NCI-H69 (cell line): ENCODE measurements at regions not wholly inside any gene's neighbourhood (a gene's known extent, or its start where the extent isn't known, plus 50 kb on each side); places are given as distances from the start of the nearest gene placed in this dataset.
"Not testable (repeated sequence)": the region's sequence is repeated elsewhere in the genome, so short reads cannot be mapped to it uniquely, and the experiment has no call there.

ENCODE experiments used
- DNase-seq: peaks from one replicate; lab custom pipeline; 2025; lab: John Stamatoyannopoulos, UW

GRCh38 chr3:89628856-89629670 is 521.6 kb downstream of the EPHA3 start:
- DNase-seq, result peak; percentile 40

- no peak for DNase-seq
Observed at GRCh38 chr3:89635137-89635536, 527.7 kb downstream of the EPHA3 start.

DNA sequence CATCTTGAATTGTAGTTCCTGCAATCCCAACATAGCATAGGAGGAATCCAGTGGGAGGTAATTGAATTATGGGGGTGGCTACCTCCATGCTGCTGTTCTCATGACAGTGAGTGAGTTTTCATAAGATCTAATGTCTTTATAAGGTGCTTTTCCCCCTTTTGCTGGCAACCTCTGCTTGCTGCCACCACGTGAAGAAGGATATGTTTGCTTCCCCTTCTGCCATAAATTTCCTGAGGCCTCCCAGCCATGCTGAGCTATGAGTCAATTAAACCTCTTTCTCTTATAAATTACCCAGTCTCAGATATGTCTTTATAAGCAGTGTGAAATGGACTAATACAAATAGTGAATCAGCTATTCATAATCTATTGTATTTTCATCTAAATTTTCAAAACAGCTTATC is 537.3 kb downstream of the EPHA3 start:
- peak; percentile 0 for DNase-seq

DNA sequence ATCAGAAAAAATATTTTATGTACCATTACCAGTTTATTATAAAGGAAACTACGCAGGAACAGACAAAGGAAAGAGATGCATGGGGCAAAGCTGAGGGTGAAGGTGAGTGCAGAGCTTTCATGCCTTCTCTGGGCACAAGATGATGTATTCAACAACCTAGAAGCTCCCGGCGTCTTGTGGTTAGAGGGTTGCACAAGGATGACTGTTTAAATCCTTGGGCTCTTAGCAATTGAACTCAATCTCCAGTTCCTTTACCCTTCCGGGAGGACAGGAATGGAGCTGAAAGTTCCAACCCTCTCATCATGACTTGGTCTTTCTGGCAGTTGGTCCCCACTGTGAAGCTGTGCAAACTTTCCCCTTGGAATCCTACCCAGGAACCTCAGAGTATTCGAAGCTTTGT is 542.0 kb downstream of the EPHA3 start:
- no peak for DNase-seq

DNA sequence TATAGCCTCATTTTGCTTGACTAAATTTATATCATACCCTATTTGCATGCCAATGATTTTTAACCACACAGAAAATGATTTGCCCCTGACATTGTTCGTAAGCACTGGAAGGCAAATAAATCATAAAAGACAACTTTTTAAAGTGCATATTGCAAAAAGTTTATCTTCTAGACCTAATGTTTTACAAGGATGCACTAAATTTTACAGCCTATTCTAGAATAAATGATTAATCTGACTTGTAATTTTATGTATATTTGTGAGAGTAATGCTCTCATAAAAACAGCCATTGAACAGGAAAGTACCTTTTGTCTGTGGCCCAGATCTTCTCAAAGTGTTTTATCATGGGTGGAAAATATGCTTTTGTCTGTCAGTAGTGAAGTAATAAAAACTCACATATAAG is 546.6 kb downstream of the EPHA3 start:
- DNase-seq, result no peak

GRCh38 chr3:89656388-89656787 is 549.0 kb downstream of the EPHA3 start:
- DNase-seq, result no peak

- DNase-seq, result no peak
Observed at GRCh38 chr3:89679686-89680085, 572.3 kb downstream of the EPHA3 start.

DNA sequence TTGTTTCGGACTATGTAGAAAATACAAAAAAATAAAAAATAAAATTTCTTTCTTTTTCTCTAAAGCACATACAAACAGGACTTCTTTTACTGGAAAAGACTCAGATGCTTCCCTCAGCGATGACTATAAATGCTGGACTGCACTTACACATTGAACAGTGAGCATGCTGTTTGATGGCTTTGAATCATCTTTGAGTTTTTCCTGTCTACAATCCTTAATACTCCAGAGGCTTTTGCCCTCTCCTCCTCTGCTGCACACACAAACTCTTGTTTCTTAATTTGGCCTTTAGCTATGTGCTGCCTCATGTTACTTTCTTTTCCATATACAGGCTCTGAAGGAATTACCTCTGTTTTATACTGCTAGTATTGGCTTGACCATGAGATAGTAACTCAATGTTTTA is 575.1 kb downstream of the EPHA3 start:
- DNase-seq, result no peak

GRCh38 chr3:89685731-89686130 is 578.3 kb downstream of the EPHA3 start:
- peak; percentile 78 for DNase-seq

DNA sequence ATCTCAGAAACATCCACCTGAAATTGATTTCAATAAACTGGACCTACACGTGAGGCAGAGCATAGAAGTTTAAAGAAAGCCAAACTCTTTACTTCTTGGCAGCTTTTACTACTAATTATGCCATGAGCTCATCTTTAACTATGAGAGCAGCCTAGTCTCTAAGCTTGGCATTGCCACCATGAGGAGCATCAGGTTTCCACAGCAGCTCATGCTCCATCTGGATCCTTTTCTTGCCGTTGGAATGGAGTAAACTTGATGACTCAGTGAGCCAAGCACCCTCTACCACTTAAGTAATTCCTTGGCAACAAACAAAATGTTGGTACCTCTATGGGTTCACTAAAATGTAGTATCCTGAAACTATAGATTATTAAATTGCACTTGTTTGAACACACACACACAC is 583.2 kb downstream of the EPHA3 start:
- DNase-seq, result peak; percentile 72

DNA sequence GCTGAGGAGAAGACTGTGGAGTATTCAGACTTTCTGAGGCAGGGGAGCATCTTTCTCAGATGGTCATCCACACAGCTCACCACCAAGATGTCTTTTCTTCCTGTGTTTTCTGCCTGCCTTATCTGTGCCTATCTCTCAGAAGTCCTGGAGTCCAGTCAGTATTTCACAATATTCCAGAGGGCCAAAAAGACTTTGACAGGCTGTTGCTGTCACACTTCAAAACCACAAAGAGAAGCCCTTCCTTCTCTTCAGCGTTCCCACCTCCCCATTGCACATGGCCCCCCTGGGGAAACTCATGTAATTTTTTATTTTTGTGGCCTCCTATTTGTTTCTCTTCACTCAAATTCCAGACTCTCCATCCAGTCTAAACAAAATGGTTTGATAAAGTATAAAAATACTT is 585.2 kb downstream of the EPHA3 start:
- DNase-seq, result no peak

- peak; percentile 33 for DNase-seq
Observed at GRCh38 chr3:89697321-89697916, 590.0 kb downstream of the EPHA3 start.

GRCh38 chr3:89698208-89698830 is 590.9 kb downstream of the EPHA3 start:
- DNase-seq, result no peak

GRCh38 chr3:89699229-89699628 is 591.8 kb downstream of the EPHA3 start:
- DNase-seq, result no peak

DNA sequence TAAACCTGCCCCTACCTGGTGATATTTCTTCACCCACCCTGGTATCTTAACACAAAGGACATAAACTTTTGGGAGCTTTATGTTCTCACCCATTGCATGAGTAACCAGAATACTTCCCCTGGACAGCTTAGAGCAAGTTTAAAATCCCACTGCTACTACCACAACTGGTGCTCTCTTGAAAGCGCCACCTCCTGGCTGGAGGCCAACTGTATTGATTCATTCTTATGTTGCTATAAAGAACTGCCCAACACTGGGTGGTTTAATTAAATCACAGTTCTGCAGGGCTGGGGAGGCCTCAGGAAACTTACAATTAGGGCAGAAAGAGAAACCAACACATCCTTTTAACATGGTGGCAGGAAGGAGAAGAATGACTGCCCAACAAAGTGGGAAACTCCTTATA is 592.4 kb downstream of the EPHA3 start:
- peak; percentile 10 for DNase-seq

DNA sequence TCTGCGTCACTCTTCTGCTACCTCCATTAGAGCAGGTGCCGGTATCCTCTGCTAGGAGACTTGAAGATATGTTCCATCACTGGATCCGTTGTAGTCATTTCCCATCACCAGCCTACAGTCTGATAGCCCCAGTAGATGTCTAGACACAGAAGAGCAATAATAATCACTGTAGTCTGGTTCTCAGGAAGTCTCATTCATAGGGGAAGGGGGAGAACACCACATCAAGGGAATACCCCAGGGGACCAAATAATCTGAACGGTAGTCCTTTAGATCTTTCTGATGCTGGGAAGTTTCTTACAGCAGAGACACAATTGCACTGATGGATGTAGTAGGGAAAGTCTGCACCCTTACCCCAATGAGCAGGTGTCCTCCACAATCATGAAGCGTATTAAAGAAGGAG is 595.0 kb downstream of the EPHA3 start:
- DNase-seq, result no peak

GRCh38 chr3:89713196-89713595 is 605.8 kb downstream of the EPHA3 start:
- no peak for DNase-seq

DNA sequence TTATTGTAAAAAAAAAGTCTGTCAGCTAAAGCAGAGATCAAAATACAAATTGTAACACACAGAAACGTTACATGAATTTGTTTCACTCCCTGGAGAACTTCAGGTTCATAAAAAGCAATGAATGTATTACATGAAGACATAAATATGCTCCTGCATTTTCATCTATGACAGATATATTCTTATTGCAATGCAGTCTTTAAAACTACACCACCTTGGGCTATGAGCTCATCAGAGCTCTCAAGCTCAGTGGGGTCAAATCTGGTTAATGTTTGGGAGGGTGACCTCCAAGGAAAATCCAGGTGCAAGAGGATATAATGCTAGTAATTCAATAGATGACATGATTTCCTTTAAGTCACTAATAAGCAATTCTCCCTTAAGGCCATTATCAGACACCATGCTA is 606.8 kb downstream of the EPHA3 start:
- no peak for DNase-seq

GRCh38 chr3:89740080-89740880 is 632.9 kb downstream of the EPHA3 start:
- no peak for DNase-seq

DNA sequence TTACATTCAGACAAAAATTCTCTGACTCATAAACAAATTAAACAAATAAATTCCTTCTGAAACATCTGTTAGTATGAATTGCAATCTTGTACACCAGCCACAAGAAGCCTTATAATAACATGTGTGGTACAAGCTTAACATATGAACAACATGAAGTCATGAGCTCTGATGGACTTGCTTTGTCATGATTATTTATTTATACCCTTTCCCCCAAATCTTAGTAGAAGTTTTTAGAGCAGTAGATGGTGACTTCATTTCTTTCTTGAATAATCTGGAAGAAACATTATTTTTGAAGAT is 633.4 kb downstream of the EPHA3 start:
- no peak for DNase-seq

- no peak for DNase-seq
Observed at GRCh38 chr3:89742546-89742945, 635.1 kb downstream of the EPHA3 start.

- DNase-seq, result not testable (repeated sequence)
Observed at GRCh38 chr3:89747541-89748278, 640.3 kb downstream of the EPHA3 start.
